HEK293T (cell line): ENCODE measurements at regions not wholly inside any gene's neighbourhood (a gene's known extent, or its start where the extent isn't known, plus 50 kb on each side); places are given as distances from the start of the nearest gene placed in this dataset.
"Not testable (repeated sequence)": the region's sequence is repeated elsewhere in the genome, so short reads cannot be mapped to it uniquely, and the experiment has no call there.

Experiments
- CTCF ChIA-PET: fragments of 350-600 bp; formaldehyde crosslinking; extraction: SDS; loops from one replicate; lab custom pipeline; 2021; ENCODE audit warnings: antibody characterized with exemption, inconsistent platforms; lab: Yijun Ruan, JAX
- POLR2A ChIA-PET: fragments of 350-600 bp; formaldehyde crosslinking; extraction: SDS; loops from one replicate; lab custom pipeline; 2020; ENCODE audit warnings: antibody characterized with exemption, inconsistent platforms; lab: Yijun Ruan, JAX
- DNase-seq: peaks from one replicate; pipeline ENCODE4 v3.0.0; 2012; ENCODE audit warnings: mixed read lengths; ENCODE audit errors: extremely low spot score

GRCh38 chr7:150060259-150061221 is 186.8 kb downstream of the ATP6V0E2 start:
- CTCF ChIA-PET, DNase-seq: not testable (repeated sequence)

GRCh38 chr7:150063195-150063594 is 189.4 kb downstream of the ATP6V0E2 start:
- POLR2A ChIA-PET, CTCF ChIA-PET: not testable (repeated sequence)

More at GRCh38 chr7:150060259-150061221, 186.8 kb downstream of the ATP6V0E2 start:
- POLR2A ChIA-PET, result not testable (repeated sequence)

GRCh38 chr7:150069555-150070313 is 196.0 kb downstream of the ATP6V0E2 start:
- POLR2A ChIA-PET, DNase-seq, CTCF ChIA-PET: not testable (repeated sequence)

More at GRCh38 chr7:150063195-150063594, 189.4 kb downstream of the ATP6V0E2 start:
- DNase-seq, result not testable (repeated sequence)

- DNase-seq, POLR2A ChIA-PET, CTCF ChIA-PET: not testable (repeated sequence)
Observed at GRCh38 chr7:150077543-150077942, 203.8 kb downstream of the ATP6V0E2 start.

GRCh38 chr7:150081865-150082264 is 208.1 kb downstream of the ATP6V0E2 start:
- CTCF ChIA-PET, DNase-seq, POLR2A ChIA-PET: not testable (repeated sequence)

DNA sequence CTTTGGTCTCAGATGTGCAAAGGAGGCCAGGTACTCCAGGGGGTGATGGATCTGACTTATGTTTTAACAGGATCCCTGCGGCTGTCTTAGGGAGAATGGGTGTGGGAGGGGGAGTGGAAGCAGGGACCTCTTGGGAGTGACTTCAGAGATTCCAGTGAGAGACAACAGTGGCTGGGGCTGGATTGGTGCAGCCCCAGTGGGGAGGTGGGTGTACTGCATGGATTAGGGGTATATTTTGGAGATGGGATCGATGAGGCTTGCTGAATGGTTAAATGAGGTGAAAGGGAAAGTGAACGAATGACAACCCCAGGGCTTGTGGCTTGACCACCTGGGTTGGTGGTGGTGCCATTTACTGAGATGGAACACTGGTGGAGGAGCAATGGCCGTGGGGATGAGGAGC is 211.0 kb downstream of the ATP6V0E2 start:
- DNase-seq, CTCF ChIA-PET, POLR2A ChIA-PET: not testable (repeated sequence)

DNA sequence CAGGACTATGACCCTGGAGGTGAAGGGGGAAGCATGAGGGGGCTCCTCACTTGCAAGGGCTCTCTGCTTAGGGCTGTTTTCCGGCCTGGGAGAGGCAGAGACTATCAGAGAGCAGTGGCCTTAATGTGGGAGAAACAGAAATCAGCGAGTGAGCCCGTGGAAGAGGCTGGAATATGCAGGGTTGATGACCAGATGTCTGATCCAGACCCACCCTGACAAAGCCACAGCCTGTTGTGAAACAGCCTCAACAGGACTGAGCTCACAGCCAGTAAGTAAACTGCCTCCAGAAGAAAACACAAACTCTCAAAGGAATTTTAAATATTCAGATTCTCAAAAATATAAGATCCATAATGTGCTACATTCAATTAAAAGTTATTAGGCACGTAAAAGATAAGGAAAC is 213.7 kb downstream of the ATP6V0E2 start:
- POLR2A ChIA-PET, DNase-seq, CTCF ChIA-PET: not testable (repeated sequence)

DNA sequence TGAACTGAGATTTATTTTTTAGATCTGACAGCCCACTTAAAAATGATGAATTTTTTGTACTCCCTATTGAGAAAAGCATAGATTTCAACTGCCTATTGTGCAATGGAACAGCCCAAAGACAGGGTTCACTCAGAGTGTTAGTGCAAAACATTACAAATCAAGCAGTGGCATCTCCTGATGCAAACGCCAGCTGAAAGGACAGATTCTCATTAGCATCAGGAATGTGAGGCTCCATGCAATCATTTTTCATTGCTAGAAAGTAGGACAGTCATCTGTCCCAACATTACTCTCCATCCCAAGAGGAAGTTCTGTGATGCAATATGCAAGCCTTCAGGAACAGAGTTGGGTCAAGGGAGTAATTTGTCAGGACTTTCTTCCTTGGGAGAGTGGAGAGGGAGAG is 215.4 kb downstream of the ATP6V0E2 start:
- DNase-seq, CTCF ChIA-PET, POLR2A ChIA-PET: not testable (repeated sequence)

DNA sequence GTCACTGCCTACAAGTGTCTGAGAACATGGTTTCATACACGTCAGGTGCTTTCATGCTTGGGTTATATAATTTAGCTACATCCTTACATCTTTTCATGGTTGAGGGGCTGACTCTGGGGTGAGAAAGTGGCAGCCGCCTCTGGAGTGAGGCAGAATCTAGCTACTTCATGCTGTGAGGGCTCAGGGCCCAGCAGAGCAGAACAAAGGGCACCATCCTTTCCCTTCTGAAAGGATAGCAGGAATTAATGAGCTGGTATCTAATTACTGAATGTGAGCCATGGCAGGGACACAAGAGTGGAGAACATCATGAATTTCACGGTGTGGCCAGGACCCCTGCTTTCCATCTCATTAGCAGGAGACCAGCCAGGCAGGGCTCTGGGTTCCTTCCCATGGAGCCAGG is 217.0 kb downstream of the ATP6V0E2 start:
- DNase-seq, POLR2A ChIA-PET, CTCF ChIA-PET: not testable (repeated sequence)

DNA sequence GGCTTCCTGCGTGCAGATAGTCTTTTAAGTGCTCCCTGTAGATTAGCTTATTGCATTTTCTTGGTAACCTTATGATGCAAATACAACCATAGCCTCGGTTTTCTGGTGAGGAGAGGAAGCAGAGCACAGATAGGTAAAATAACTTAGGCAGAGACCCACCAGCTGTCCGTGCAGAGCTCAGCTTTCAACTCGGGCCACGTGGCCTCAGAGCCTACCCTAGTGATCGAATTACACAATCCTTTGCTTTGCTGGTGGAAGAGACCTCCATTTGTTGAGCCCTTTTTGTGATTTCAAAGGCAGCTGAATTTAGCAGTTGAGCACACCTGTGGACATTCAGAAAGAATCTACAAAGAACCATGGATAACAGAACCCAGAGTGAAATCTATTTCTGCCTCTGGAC is 220.1 kb downstream of the ATP6V0E2 start:
- DNase-seq, CTCF ChIA-PET, POLR2A ChIA-PET: not testable (repeated sequence)

GRCh38 chr7:150096213-150096994 is 222.6 kb downstream of the ATP6V0E2 start:
- POLR2A ChIA-PET, CTCF ChIA-PET, DNase-seq: not testable (repeated sequence)

DNA sequence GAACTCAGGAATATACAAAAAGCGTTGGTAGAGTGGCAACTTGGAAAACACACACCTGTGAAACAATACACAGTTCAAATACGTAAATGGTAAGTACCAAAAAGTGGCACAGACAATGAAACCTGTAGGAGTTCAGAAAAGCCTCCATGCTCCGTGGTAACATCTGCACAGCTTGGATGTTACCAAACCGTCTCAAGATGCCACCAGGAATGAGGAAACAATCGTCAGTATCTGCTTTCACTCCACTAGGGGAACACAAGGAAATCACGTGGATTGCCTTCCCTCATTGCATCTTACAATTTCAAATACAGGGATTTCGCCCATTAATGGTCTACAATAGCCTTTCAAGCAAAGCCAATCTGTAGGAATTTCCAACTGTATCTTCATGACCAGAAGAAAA is 224.6 kb upstream of the LRRC61 start:
- POLR2A ChIA-PET, DNase-seq, CTCF ChIA-PET: not testable (repeated sequence)

DNA sequence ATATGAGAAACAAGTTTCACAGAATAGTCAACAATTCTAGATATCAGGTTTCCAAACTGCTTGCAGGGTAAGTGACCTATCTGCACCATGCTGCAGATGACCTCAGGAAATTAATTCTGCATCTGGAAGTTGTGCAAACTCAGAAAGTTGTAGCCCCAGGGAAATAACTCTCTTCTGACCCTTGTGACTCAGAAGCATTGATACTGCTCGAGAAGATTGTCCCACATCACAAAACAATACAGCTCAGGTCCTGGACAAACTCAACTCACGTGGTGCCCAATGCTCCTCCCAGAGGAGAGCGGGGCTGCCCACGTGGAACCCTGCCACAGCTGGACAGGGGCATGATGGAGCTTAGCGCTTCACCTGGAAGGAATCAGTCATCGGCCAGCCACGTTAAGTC is 221.9 kb upstream of the LRRC61 start:
- DNase-seq, CTCF ChIA-PET, POLR2A ChIA-PET: not testable (repeated sequence)

- DNase-seq, POLR2A ChIA-PET, CTCF ChIA-PET: not testable (repeated sequence)
Observed at GRCh38 chr7:150107283-150107682, 215.9 kb upstream of the LRRC61 start.

DNA sequence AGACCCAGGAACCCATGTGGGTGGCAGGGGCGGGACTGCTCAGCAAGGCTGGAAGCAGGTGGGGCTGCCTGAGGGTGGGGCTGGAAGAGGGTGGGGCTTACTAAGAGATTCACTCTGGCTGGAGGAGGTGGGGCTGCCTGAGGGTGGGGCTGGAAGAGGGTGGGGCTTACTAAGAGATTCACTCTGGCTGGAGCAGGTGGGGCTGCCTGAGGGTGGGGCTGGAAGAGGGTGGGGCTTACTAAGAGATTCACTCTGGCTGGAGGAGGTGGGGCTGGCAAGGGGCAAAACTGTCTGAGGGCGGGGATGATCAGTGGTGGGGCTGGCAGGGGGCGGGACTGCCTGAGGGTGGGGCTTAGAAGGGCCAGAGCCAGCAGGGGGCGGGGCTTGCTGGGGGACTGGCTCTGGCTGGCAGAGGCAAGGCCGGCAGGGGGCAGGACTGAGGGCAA is 212.8 kb upstream of the LRRC61 start:
- DNase-seq, POLR2A ChIA-PET, CTCF ChIA-PET: not testable (repeated sequence)

DNA sequence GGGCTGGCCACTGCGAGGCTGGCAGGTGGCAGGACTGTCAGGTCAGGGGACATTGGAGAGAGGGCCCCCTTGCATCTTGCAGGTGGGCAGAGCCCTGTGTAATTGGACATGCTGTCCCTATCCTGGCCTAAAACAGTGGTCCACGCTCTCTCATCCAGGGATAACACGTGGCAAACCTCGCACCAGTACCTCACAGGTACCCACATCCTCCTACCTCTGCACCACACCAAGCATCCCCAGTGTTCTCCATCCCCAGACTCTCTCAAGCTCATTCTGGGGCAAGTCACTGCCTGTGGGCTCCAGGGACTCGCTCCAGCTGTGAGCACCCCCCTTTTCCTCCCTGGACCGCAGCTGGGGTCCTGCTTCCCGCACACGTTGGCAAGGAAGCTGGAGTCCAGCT is 212.3 kb upstream of the LRRC61 start:
- DNase-seq, POLR2A ChIA-PET, CTCF ChIA-PET: not testable (repeated sequence)

DNA sequence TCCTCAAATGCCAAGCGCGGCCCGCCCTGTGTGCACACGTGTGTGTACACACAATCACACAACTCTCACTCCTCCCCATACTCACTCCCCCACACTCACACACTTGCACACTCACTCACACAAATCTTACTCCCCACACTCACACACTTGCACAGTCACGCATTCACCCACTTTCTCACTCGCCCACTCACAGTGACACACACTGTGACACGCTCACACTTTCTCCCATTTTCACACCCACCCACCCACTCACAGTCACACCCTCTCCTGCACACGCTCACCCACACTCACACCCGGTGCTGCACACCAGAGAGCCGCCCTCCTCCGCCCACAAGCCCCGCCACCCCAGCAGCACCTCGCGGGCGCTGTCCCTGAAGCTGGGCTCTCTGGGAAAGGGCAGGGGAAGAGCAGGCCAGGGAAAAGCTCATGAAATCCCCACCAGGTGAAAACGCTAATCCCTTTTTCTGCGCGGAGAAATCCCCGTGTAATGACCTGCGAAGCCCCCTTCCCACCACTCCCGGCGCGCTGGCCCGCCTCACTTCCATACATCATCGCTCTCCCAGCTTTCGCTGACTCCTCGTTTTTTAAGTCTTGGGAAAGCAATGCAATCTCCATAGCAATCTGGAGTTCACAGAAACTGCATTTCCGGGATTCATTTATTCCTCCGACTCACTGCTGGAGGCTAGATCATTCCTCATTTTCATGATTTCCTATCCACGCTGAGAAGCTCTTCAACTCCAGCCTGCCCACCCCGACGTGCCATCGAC is 211.6 kb upstream of the LRRC61 start:
- POLR2A ChIA-PET, CTCF ChIA-PET, DNase-seq: not testable (repeated sequence)
